Activated CD4-positive, alpha-beta T cell treated with anti-CD3 and anti-CD28 coated beads, Interleukin-2, amount 10 ng/mL, durations not matched to agents 24 days and 14 days (primary cell): ENCODE measurements at regions not wholly inside any gene's neighbourhood (a gene's known extent, or its start where the extent isn't known, plus 50 kb on each side); places are given as distances from the start of the nearest gene placed in this dataset.
"Not testable (repeated sequence)": the region's sequence is repeated elsewhere in the genome, so short reads cannot be mapped to it uniquely, and the experiment has no call there.

Source experiments
- DNase-seq: peaks from one replicate; pipeline ENCODE4 v3.0.0; 2022
- H3K27ac Mint-ChIP-seq: one replicate; pipeline ENCODE4 v1.8.0; 2022; ENCODE audit warnings: mild to moderate bottlenecking, mixed read lengths
- H3K27me3 Mint-ChIP-seq: one replicate; pipeline ENCODE4 v1.8.0; 2022; ENCODE audit warnings: mixed read lengths
- H3K36me3 Mint-ChIP-seq: one replicate; pipeline ENCODE4 v1.8.0; 2022; ENCODE audit warnings: low read depth, mild to moderate bottlenecking, mixed read lengths
- H3K4me1 Mint-ChIP-seq: one replicate; pipeline ENCODE4 v1.8.0; 2021; ENCODE audit warnings: mixed read lengths
- H3K4me3 Mint-ChIP-seq: one replicate; pipeline ENCODE4 v1.8.0; 2022; ENCODE audit warnings: mild to moderate bottlenecking, moderate library complexity, mixed read lengths
- H3K9me3 Mint-ChIP-seq: one replicate; pipeline ENCODE4 v1.8.0; 2021; ENCODE audit warnings: mixed read lengths
- intact Hi-C: fragments of 100-400 bp; cut with micrococcal nuclease; formaldehyde crosslinking; loops from one replicate; pipeline ENCODE4 v1.15.1; 2023

DNA sequence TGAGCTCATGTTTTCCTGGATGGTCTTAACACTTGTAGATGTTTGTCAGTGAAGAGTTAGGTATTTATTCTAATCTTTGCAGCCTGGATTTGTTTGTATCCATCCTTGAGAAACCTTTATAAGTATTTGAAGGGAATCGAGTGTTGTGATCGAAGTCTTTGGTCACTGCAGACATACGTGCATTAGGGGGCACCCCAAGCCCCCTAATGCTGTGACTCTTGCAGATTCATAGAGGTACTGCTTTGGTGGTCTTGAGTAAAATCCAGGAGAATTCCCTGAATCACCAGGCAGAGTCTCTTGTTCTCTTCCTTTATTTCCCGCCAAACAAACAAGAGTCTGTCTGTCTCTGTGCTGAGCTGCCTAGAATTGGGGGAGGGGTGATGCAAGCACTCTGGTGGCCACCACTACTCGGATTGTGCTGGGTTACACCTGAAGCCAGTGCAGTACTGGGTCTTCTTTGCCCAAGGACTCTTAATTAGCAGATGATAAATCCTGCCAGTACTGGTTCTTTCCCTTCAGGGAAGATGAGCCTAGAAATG lies 170.5 kb upstream of the POU1F1 start:
- DNase-seq, result no peak
- Mint-ChIP-seq H3K4me1 (no peaks in the 10 kb centered on the region), H3K9me3 (peaks cover 4% of the 10 kb centered on the region), H3K4me3 (no peak overlapping the region), H3K27me3 (no peaks in the 10 kb centered on the region), H3K36me3 (no peaks in the 10 kb centered on the region), H3K27ac (no peak overlapping the region)
- intact Hi-C loops, result no loop called here

DNA sequence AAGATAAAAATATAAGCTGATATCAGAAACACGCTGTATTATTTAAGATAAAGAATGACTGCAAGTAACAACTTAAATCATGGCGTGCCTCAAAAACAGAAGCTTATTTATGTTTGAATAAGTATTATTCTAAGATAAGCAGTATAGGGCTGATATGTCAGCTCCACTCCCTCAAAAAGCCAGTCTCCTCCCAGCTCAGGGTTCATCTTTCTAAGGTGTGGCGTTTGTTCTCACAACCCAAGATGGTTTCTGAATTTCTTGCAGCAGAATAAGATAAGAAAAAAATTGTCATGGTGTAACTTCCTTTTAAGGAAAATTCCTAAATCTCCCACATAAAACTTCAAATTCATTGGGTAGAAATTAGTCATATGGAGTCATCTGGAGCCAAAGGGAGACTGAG lies 166.1 kb upstream of the POU1F1 start:
- Mint-ChIP-seq H3K4me1 (no peaks in the 10 kb centered on the region), H3K36me3 (no peaks in the 10 kb centered on the region), H3K4me3 (no peak overlapping the region), H3K27ac (no peak overlapping the region), H3K9me3 (peaks cover 4% of the 10 kb centered on the region), H3K27me3 (no peaks in the 10 kb centered on the region)
- no peak for DNase-seq
- intact Hi-C loops, result no loop called here

DNA sequence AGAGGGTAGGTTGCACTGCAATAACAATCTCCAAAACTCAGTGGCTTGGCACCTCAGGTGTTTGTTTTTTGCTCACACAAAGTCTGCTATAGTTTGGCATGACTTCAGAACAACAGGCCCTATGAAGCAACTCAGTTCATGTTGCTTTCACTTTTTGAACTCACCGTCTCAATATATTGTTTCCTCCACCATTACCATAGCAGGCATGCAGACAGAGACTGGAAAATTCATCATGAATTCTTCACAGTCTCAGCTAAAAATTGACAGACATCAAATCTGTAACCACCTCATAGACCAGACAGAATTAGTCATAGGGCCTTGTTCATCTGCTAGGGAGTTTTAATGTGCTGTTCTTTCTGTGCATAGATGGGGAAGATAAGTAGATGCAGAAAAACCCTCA lies 161.4 kb upstream of the POU1F1 start:
- Mint-ChIP-seq H3K4me3 (no peak overlapping the region), H3K27me3 (no peaks in the 10 kb centered on the region), H3K36me3 (no peaks in the 10 kb centered on the region), H3K9me3 (no peaks in the 10 kb centered on the region), H3K27ac (no peak overlapping the region), H3K4me1 (no peaks in the 10 kb centered on the region)
- DNase-seq, result no peak
- intact Hi-C loops, result no loop called here

DNA sequence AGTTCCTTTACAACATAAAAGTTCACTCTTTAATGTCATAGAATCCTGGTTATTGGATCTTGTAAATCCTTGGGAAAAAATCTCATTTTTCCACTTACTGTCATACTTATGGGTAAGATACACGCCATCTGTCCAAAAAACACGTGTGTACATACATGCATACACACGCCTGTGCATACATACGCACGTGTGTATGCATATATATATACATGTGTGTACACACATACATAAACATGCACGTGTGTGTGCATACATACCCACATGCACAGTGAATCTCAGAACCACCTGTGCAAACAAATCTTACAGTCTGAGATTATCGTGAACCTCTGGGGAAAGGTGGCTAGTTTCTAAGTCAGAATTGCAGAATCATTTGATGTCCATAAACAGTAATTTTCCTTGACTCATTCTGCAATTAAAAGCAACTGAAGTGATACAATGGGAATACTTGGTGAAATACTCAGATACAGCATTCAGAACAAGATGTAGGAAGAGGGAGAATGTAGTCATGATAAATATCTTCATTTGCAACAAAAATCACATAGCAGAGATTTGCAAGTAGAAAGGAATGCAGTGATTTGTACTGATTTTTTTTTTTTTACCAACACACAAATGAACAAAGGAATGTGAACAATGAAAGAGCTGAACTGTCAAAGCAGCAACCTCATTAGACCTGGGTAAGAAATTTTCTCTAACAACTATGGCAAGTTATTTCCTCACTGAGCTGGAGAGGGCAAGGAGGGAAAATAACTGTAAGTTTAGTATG lies 160.6 kb upstream of the POU1F1 start:
- intact Hi-C loops, result no loop called here
- H3K9me3 Mint-ChIP-seq, result no peaks in the 10 kb centered on the region
- H3K27ac Mint-ChIP-seq, result no peak overlapping the region
- DNase-seq, result no peak
- no peaks in the 10 kb centered on the region for H3K4me1 Mint-ChIP-seq
- no peaks in the 10 kb centered on the region for H3K27me3 Mint-ChIP-seq
- no peaks in the 10 kb centered on the region for H3K36me3 Mint-ChIP-seq
- H3K4me3 Mint-ChIP-seq, result no peak overlapping the region

DNA sequence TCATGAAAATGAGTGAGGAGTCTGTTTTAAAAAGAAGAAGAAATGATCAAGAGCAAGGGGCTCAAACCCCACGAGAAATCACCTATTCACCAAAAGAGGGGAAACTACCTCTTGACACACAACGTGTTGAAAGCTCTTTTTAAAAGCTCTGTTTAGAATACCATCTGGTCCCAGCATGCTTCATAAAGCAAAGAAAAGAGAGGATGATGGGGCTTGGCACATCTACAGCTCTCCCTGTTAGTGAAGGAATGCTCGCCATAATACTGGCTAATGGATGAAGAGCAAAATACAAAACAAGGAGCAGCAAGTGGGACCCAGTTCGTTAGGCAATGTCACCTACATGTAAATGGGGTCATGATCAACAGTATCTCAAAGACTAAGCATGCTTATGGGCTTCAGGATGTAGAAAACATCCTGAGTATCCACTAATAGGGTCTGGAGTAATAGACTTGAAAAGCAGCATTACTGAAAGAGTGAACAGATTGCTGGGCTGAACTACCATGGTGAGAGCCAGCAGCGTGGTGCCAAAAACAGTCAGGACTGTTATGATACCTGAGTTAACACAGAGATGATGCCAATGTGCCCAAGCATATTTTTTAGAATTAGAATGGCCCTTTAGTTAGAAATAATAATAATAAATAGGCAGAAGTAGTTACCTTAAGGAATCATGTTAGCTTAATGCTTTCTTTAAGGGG lies 159.7 kb upstream of the POU1F1 start:
- Mint-ChIP-seq H3K27ac (no peak overlapping the region), H3K36me3 (no peaks in the 10 kb centered on the region), H3K27me3 (no peaks in the 10 kb centered on the region), H3K4me3 (no peak overlapping the region), H3K9me3 (no peaks in the 10 kb centered on the region), H3K4me1 (no peaks in the 10 kb centered on the region)
- intact Hi-C loops, result no loop called here
- DNase-seq, result no peak

DNA sequence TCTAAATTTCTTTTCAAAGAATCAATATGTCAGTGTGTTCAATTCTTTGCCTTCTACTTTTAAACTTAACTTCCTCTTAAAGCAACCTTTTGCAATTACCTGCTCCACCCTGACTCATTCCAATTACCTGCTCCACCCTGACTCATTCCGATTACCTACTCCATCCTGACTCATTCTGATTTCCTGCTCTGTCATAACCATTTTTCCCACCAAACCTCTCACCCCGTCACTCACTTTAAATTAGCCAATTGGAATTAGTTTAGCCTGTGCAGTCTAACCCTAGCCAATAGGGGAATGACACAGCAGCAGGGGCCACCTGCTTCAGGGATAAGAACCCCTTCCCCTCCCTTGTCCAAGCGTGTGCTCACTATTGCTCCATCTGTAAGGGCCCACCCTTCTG lies 157.1 kb upstream of the POU1F1 start:
- H3K36me3 Mint-ChIP-seq, DNase-seq, intact Hi-C loops, H3K27ac Mint-ChIP-seq, H3K27me3 Mint-ChIP-seq, H3K9me3 Mint-ChIP-seq, H3K4me1 Mint-ChIP-seq, H3K4me3 Mint-ChIP-seq: not testable (repeated sequence)

DNA sequence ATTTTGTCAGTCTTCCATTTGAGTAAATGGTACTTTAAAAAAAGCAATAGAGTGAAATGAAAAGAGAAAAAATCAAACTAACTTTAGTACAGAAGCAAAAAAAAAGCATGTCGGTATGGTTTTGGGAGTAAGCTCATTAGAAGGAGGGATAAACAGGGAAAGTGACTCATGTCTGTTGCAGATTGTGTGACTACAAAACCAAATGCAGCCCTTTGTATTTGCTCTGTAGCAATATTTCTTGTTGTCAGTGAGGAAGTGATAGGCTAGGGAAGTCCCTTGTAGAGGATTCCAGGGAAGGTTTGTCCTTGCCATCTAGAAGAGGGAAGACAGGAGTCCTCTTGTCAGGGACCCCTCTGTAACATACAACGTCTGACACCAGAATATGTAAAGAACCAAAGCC lies 150.5 kb upstream of the POU1F1 start:
- H3K4me1 Mint-ChIP-seq, result no peaks in the 10 kb centered on the region
- DNase-seq, result no peak
- intact Hi-C loops, result no loop called here
- no peak overlapping the region for H3K27ac Mint-ChIP-seq
- no peaks in the 10 kb centered on the region for H3K36me3 Mint-ChIP-seq
- no peaks in the 10 kb centered on the region for H3K27me3 Mint-ChIP-seq
- no peak overlapping the region for H3K4me3 Mint-ChIP-seq
- H3K9me3 Mint-ChIP-seq, result no peaks in the 10 kb centered on the region

DNA sequence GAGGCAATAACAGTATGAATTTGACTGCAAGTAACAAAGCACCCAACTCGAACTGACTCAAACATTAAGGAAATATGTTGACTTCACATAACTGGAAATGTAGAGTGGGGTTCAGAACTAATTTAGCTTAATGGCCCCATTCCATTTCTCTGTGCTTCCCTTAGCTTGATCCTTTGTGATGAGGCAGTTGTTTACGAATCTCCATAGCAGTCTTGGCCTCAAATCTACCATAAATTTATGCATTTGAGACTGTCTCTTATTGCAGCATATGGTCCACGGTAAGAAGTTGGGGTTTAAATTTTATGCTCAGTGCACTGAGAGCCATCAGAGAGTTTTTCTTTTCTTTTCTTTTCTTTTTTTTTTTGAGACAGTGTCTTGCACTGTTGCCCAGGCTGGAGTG lies 148.7 kb upstream of the POU1F1 start:
- intact Hi-C loops, result no loop called here
- H3K4me3 Mint-ChIP-seq, result no peak overlapping the region
- H3K36me3 Mint-ChIP-seq, result no peaks in the 10 kb centered on the region
- DNase-seq, result no peak
- no peaks in the 10 kb centered on the region for H3K27me3 Mint-ChIP-seq
- no peak overlapping the region for H3K27ac Mint-ChIP-seq
- H3K4me1 Mint-ChIP-seq, result no peaks in the 10 kb centered on the region
- no peaks in the 10 kb centered on the region for H3K9me3 Mint-ChIP-seq

DNA sequence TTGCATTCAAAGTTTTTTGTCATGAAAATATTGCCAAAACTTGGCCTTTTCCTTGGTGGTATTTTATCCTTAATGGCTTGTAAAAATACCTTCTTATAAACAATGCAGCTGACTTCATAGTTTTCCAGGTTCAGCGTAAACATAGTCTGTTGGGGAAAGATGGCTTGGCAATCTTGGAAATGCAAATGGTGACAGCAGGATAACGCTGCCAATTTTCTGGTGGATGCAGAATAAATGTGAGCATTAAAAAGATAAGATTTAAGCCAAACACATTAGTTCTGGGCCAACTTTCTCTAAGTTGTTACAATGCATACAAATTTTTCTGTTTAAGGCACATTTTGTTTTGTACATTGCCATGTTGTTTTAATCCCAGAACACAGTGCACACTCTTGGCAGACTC lies 147.0 kb upstream of the POU1F1 start:
- Mint-ChIP-seq H3K9me3 (no peaks in the 10 kb centered on the region), H3K27me3 (no peaks in the 10 kb centered on the region), H3K36me3 (no peaks in the 10 kb centered on the region), H3K4me3 (no peak overlapping the region), H3K27ac (no peak overlapping the region), H3K4me1 (no peaks in the 10 kb centered on the region)
- intact Hi-C loops, result no loop called here
- no peak for DNase-seq

DNA sequence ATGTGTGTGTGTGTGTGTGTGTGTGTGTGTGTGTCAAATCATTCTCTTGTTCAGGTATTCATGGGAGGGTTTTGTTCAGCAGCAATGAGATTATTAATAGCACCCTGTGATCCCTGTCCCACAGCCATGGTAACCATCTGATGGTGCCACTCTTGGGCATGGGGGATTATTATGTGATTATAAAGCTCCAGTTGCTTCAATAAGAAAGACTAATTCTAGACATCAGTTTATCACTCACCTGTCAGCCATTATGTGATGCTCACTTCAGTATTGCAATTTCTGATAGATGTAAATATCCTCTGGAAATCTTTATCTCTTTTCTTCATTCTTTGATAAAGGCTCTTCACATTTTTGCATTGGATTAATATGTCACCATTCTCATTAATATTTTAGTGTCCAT lies 145.9 kb upstream of the POU1F1 start:
- H3K36me3 Mint-ChIP-seq, result no peaks in the 10 kb centered on the region
- no peaks in the 10 kb centered on the region for H3K27me3 Mint-ChIP-seq
- no peak overlapping the region for H3K27ac Mint-ChIP-seq
- no peak for DNase-seq
- intact Hi-C loops, result no loop called here
- no peaks in the 10 kb centered on the region for H3K9me3 Mint-ChIP-seq
- no peak overlapping the region for H3K4me3 Mint-ChIP-seq
- no peaks in the 10 kb centered on the region for H3K4me1 Mint-ChIP-seq

DNA sequence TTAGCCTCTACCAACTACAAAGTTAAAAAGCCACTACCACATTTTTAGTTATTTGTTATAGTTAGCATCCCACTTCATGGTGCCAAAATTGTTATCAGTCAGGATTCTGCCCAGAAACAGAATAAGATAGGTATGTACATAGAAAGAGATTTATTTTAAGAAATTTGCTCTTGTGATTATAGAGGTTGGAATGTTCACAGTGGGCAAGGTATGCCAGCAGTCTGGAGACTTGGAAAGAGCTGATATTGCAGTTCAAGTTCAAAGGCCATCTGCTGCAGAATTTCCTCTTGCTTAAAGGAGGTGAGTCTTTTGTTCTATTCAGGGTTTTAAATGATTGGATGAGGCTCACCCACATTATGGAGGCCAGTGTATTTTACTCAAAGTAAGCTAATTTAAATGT lies 143.8 kb upstream of the POU1F1 start:
- DNase-seq, result no peak
- no peaks in the 10 kb centered on the region for H3K36me3 Mint-ChIP-seq
- H3K27me3 Mint-ChIP-seq, result no peaks in the 10 kb centered on the region
- no peaks in the 10 kb centered on the region for H3K9me3 Mint-ChIP-seq
- H3K4me1 Mint-ChIP-seq, result no peaks in the 10 kb centered on the region
- H3K27ac Mint-ChIP-seq, result no peak overlapping the region
- intact Hi-C loops, result no loop called here
- H3K4me3 Mint-ChIP-seq, result no peak overlapping the region

DNA sequence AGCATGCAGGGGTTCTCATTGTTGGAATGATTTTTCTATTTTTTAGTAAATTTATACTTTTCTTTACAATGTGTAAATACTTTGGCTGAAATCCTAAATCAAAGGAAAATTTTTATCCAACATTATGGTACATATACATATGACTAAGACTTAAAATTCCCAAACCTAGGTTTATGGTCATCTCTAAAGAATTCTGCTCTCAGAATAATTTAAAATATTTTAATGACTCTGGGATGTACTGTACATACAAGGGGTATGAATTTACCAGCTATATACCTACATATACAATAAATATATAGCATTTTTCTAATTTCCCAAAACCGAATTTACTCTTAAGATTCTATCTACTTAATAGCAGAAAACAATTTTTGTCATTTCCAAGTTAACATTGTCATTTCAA lies 137.9 kb upstream of the POU1F1 start:
- intact Hi-C loops, result no loop called here
- Mint-ChIP-seq H3K27me3 (no peaks in the 10 kb centered on the region), H3K27ac (no peak overlapping the region), H3K4me1 (no peaks in the 10 kb centered on the region), H3K9me3 (no peaks in the 10 kb centered on the region), H3K4me3 (no peak overlapping the region), H3K36me3 (no peaks in the 10 kb centered on the region)
- no peak for DNase-seq

DNA sequence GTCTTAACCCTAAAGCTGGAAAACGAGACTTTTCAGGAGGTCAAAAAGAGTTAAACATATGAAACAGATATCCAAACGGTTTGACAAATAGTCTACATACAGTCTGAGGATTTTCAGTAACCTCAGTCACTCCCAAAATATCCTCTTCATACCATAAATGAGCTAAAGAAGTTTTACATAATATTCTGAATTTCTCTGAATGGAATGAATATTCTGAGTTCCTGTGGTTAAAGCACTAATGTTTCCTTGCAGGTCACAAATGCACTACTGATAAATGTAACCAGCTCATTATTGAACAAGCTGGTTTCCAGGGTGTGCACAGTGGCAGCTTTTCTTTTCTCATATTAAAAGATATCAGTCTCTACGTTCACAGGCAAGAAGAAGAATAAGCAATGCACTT lies 137.4 kb upstream of the POU1F1 start:
- no peak overlapping the region for H3K4me3 Mint-ChIP-seq
- H3K27me3 Mint-ChIP-seq, result no peaks in the 10 kb centered on the region
- DNase-seq, result no peak
- H3K27ac Mint-ChIP-seq, result no peak overlapping the region
- intact Hi-C loops, result no loop called here
- no peaks in the 10 kb centered on the region for H3K36me3 Mint-ChIP-seq
- no peaks in the 10 kb centered on the region for H3K9me3 Mint-ChIP-seq
- no peaks in the 10 kb centered on the region for H3K4me1 Mint-ChIP-seq

DNA sequence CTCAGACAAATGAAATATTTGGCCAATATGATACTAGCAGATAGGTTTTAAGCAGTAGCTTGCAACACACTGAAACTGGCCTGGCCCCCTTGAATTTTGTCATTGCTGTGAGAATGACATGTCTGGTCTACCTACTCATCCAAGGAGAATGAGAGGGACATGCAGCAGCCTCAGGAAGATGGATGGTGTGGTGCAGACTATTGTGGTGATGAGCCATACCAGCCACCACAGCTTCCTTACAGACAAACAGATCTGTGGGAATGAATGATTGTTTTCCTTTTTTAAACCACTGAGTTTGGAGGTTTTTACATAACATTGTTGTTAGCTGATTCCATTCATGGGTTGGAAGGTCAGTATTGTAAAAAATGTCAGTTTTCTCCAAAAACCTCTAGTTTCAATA lies 133.7 kb upstream of the POU1F1 start:
- no peak overlapping the region for H3K4me3 Mint-ChIP-seq

More for the DNA sequence above, 133.7 kb upstream of the POU1F1 start:
- no peaks in the 10 kb centered on the region for H3K4me1 Mint-ChIP-seq
- H3K27ac Mint-ChIP-seq, result no peak overlapping the region
- no peaks in the 10 kb centered on the region for H3K27me3 Mint-ChIP-seq
- DNase-seq, result no peak
- intact Hi-C loops, result no loop called here
- H3K9me3 Mint-ChIP-seq, result no peaks in the 10 kb centered on the region
- no peaks in the 10 kb centered on the region for H3K36me3 Mint-ChIP-seq
